ENCODE measurements at regions not wholly inside any gene's neighbourhood (a gene's known extent, or its start where the extent isn't known, plus 50 kb on each side); places are given as distances from the start of the nearest gene placed in this dataset.
A peak's percentile ranks its signal among the peaks of the same experiment; 100 is the strongest.

DNA sequence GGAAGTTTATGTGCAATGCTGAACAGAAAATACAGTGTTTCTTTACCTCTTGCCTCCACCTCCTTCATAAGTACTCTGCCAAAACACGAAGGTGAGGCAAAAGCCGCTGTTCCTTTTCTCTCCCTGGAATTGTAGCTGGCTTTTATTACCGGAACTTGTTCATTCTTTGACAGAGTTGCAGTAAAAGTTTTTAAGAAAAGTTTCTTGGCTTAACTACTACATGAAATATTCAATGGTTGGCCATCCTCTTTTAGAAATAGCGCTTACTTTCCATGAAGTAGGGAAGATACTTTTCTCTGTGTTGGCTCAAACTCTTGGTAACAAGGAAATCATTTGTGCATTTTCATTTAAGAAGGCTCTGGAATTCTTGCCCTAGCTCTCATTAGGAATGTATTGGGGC, 950.7 kb upstream of the FANCL start:
- H3K36me3 Mint-ChIP-seq (ENCODE audit: low read depth) = no peaks in the 10 kb centered on the region
- H3K9me3 Mint-ChIP-seq = no peaks in the 10 kb centered on the region
- TF ChIP-seq, protein P1, sequence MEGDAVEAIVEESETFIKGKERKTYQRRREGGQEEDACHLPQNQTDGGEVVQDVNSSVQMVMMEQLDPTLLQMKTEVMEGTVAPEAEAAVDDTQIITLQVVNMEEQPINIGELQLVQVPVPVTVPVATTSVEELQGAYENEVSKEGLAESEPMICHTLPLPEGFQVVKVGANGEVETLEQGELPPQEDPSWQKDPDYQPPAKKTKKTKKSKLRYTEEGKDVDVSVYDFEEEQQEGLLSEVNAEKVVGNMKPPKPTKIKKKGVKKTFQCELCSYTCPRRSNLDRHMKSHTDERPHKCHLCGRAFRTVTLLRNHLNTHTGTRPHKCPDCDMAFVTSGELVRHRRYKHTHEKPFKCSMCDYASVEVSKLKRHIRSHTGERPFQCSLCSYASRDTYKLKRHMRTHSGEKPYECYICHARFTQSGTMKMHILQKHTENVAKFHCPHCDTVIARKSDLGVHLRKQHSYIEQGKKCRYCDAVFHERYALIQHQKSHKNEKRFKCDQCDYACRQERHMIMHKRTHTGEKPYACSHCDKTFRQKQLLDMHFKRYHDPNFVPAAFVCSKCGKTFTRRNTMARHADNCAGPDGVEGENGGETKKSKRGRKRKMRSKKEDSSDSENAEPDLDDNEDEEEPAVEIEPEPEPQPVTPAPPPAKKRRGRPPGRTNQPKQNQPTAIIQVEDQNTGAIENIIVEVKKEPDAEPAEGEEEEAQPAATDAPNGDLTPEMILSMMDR (IDR thresholded peaks at IDR 0.05; ENCODE audit: unreplicated experiment in 3 of 3) = no peak
- no peaks in the 10 kb centered on the region for H3K4me1 Mint-ChIP-seq
- no peak overlapping the region for H3K4me3 Mint-ChIP-seq
- peaks cover 6% of the 10 kb centered on the region for H3K27me3 Mint-ChIP-seq (ENCODE audit: low read depth)
- no peak overlapping the region for H3K27ac Mint-ChIP-seq

DNA sequence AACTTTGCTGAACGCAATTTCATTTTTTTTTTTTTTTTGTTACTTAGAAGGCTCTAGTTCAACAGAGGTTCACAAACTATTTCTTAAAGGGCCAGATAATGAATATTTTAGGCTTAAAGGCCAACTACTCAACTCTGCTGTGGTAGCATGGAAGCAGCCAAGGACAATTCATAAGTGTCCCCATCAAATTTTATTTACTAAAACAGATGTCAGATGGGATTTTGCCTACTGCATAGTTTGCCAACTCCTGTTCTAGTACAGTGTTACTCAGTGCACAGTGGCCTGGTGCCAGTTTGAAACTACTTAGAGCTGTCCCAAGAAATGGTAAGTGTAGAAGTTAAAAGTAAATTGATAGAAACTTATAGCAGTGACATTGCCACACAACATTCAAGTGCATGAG, 949.4 kb upstream of the FANCL start:
- Mint-ChIP-seq H3K36me3 (ENCODE audit: low read depth) (no peaks in the 10 kb centered on the region), H3K4me3 (no peak overlapping the region), H3K4me1 (no peaks in the 10 kb centered on the region), H3K27me3 (ENCODE audit: low read depth) (peaks cover 6% of the 10 kb centered on the region), H3K9me3 (no peaks in the 10 kb centered on the region), H3K27ac (no peak overlapping the region)
- TF ChIP-seq, protein P1 (IDR thresholded peaks at IDR 0.05; ENCODE audit: unreplicated experiment in 3 of 3) = no peak

DNA sequence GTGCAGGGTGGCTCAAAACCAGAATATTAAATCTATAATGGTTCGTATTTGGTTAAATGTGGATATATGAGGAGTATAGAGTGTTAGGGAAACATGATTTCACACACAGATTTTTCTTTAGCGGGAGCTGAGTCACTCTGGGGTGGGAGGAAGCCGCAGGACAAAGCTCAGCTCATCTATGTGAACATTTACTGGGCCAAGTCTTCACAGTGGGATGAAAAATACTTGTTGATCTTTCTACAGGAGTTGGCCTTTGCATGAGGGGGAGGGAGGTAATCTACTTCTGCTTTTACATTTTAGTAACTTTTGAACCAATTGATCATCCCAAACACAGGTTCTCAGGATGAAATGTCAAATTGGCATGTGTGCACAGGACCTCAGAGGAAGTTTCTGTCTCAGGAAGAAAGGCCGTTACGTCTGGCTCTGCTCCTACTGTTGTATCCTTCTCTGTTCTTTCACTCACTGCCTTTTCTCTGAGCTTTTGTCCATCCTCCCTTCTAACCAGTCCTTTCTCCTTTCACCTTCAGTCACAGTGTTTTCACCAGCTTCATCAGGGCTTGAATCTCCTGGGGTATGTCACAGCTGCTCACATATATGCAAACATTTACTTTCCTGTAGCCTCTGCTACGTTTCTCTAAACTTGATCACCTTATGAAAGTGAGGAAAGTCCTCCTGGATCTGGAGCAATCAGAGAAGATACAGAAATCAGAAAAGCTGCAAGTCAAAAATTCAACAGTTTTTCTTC, 943.3 kb upstream of the FANCL start:
- TF ChIP-seq, protein P1 (IDR thresholded peaks at IDR 0.05; ENCODE audit: unreplicated experiment in 3 of 3) = no peak
- no peaks in the 10 kb centered on the region for H3K9me3 Mint-ChIP-seq
- peak overlapping the region; percentile 1 to 68 (median 68) for H3K27ac Mint-ChIP-seq
- H3K27me3 Mint-ChIP-seq (ENCODE audit: low read depth) = no peaks in the 10 kb centered on the region
- no peaks in the 10 kb centered on the region for H3K36me3 Mint-ChIP-seq (ENCODE audit: low read depth)
- H3K4me1 Mint-ChIP-seq = peaks cover 26% of the 10 kb centered on the region
- H3K4me3 Mint-ChIP-seq = peak overlapping the region in 1 of 3 experiments; percentile 20

DNA sequence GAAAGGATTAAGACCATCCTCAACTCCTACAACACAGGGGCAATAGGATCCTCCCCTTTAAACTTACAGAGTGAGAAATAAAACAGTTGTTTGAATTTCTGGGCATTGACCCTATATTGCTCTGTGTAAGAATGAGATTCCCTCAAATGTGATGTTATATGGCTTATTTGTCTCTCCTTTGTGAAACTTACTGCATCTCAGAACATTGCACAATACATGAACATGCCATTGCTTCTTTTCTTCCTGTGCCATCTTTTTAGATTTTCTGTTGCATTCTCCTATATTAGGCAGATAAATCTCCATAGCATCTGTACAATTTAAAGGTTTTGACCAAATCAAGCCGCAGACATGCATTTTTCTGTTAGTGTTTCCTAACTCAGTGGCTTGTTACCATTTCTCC, 941.9 kb upstream of the FANCL start:
- no peak overlapping the region for H3K27ac Mint-ChIP-seq
- H3K36me3 Mint-ChIP-seq (ENCODE audit: low read depth) = no peaks in the 10 kb centered on the region
- no peaks in the 10 kb centered on the region for H3K9me3 Mint-ChIP-seq
- TF ChIP-seq, protein P1 (IDR thresholded peaks at IDR 0.05; ENCODE audit: unreplicated experiment in 3 of 3) = no peak
- H3K27me3 Mint-ChIP-seq (ENCODE audit: low read depth) = no peaks in the 10 kb centered on the region
- no peak overlapping the region for H3K4me3 Mint-ChIP-seq
- peaks cover 30% of the 10 kb centered on the region for H3K4me1 Mint-ChIP-seq

DNA sequence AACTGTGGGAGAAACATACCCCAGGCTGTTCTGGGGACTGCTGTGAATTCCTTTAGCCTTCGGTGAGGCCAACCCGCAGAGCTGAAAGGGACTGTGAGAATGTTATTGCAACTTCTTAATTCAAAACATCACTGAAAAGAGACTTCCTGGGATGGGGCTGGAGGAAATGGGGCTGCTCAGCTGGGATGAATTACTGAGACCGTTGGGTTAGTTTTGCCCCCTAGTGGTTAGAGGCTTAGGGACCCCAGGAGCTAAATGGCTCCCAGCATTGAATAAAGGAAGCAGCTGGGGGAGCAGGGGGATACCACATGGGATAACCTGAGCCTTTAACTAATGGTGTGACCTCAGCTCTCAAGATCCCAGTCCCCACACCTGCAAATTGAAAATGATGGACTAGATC, 941.1 kb upstream of the FANCL start:
- TF ChIP-seq, protein P1 (IDR thresholded peaks at IDR 0.05; ENCODE audit: unreplicated experiment in 3 of 3) = peak; percentile 24 to 46 (median 24)
- peak overlapping the region in 1 of 3 experiments; percentile 27 for H3K27ac Mint-ChIP-seq
- H3K27me3 Mint-ChIP-seq (ENCODE audit: low read depth) = no peaks in the 10 kb centered on the region
- no peaks in the 10 kb centered on the region for H3K9me3 Mint-ChIP-seq
- no peak overlapping the region for H3K4me3 Mint-ChIP-seq
- H3K36me3 Mint-ChIP-seq (ENCODE audit: low read depth) = no peaks in the 10 kb centered on the region
- H3K4me1 Mint-ChIP-seq = peaks cover 30% of the 10 kb centered on the region

DNA sequence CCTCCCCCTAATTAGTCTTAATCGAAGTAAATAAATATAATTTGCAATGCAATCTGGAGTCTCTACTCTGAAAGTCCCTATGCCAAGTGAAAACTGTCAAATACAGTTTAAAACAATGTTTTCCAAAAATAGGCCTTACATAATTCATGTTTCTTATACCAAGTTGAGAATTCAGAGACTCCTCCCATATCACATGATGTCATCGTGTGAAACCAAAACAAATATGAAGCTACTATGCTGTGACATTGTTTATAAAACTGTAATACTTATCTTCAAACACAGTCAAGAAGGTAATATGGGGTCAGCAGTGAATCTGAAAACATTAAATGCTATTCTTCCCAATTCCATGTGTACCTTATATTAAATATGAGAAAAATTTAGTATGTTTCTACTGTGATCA, 940.2 kb upstream of the FANCL start:
- TF ChIP-seq, protein P1 (IDR thresholded peaks at IDR 0.05; ENCODE audit: unreplicated experiment in 3 of 3) = no peak
- Mint-ChIP-seq H3K4me3 (no peak overlapping the region), H3K4me1 (peaks cover 30% of the 10 kb centered on the region), H3K27ac (no peak overlapping the region), H3K36me3 (ENCODE audit: low read depth) (no peaks in the 10 kb centered on the region), H3K27me3 (ENCODE audit: low read depth) (no peaks in the 10 kb centered on the region), H3K9me3 (no peaks in the 10 kb centered on the region)

Data from nephron (organoid).